ENCODE measurements at regions not wholly inside any gene's neighbourhood (a gene's known extent, or its start where the extent isn't known, plus 50 kb on each side); places are given as distances from the start of the nearest gene placed in this dataset.
"Not testable (repeated sequence)": the region's sequence is repeated elsewhere in the genome, so short reads cannot be mapped to it uniquely, and the experiment has no call there.

DNA sequence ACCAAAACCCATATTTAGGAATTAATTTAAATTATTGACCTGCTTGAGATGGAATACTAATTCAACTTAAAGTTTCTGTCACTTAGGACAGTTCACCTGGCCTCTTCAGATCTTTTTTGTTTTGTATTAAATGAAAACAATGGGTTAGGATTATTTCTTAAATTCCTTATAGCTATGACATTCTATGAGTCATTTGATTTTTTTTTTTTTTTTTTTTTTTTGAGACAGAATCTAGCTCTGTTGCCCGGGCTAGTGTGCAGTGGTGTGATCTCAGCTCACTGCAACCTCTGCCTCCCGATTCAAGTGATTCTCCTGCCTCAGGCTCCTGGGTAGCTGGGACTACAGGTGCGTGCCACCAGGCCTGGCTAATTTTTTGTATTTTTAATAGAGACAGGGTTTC is 431.6 kb downstream of the ISL1 start:
- TF ChIP-seq, protein P1, sequence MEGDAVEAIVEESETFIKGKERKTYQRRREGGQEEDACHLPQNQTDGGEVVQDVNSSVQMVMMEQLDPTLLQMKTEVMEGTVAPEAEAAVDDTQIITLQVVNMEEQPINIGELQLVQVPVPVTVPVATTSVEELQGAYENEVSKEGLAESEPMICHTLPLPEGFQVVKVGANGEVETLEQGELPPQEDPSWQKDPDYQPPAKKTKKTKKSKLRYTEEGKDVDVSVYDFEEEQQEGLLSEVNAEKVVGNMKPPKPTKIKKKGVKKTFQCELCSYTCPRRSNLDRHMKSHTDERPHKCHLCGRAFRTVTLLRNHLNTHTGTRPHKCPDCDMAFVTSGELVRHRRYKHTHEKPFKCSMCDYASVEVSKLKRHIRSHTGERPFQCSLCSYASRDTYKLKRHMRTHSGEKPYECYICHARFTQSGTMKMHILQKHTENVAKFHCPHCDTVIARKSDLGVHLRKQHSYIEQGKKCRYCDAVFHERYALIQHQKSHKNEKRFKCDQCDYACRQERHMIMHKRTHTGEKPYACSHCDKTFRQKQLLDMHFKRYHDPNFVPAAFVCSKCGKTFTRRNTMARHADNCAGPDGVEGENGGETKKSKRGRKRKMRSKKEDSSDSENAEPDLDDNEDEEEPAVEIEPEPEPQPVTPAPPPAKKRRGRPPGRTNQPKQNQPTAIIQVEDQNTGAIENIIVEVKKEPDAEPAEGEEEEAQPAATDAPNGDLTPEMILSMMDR (IDR thresholded peaks at IDR 0.05), result not testable (repeated sequence)
- TF ChIP-seq POLR2A (IDR thresholded peaks at IDR 0.05), result not testable (repeated sequence)

Measured in esophagus squamous epithelium (tissue), 4 donors.